Lung microvascular endothelial cell (primary cell): ENCODE measurements at regions not wholly inside any gene's neighbourhood (a gene's known extent, or its start where the extent isn't known, plus 50 kb on each side); places are given as distances from the start of the nearest gene placed in this dataset.

ENCODE experiments used
- DNase-seq, 2 donors: peaks; one replicate each; pipeline versions ENCODE4 v3.0.0 to v3.0.0-alpha.2; 2010; ENCODE audit warnings: low read depth in 2 of 2

GRCh38 chr5:139733698-139734538 lies 61.7 kb upstream of the PSD2 start:
- DNase-seq, result no peak

GRCh38 chr5:139734539-139734916 lies 61.1 kb upstream of the PSD2 start:
- no peak for DNase-seq

DNA sequence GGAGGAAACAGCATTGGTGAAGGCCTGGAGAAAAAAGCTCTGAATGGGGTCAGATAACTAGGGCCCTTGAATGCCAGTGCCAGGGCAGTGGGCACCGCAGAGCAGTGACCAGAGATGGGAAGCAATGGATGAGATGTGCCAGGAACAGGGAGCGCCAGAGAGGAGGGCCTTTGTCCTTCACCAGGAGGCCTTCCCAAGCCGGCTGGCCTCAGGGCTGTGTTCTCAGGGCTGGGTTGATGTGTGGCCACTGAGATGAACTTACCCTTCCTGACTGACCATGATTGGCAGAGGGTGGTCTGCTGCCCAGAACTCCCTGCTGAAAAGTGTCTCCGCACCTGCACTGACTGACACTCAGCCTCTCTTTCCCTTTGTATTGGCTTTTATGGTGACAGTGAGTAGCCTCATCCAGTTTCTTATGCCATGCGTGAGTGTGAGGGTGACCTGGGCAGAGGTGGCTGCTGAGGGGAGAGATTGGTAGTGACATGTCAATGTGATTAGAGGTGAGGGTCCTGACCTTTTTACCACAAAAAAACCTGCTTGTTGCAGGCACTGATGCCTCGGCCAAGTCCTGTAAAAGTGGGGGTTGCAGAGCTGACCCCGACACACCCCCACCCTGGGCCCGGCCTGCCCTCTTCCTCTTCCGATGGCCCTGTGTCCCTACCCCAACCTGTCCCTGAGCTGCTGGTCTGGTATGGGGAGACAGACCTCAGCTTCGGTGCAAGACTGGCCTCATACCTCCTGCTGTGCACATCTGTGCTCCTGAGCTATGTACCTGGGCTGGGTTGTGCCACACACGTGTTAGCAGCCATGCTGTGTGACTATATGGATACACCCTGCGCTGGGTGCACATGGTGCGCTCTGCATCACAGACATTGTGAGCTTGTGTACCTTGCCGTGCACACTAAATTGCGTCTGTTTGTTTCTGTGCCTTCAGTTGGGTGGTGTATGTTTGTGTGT lies 57.1 kb upstream of the PSD2 start:
- no peak for DNase-seq

DNA sequence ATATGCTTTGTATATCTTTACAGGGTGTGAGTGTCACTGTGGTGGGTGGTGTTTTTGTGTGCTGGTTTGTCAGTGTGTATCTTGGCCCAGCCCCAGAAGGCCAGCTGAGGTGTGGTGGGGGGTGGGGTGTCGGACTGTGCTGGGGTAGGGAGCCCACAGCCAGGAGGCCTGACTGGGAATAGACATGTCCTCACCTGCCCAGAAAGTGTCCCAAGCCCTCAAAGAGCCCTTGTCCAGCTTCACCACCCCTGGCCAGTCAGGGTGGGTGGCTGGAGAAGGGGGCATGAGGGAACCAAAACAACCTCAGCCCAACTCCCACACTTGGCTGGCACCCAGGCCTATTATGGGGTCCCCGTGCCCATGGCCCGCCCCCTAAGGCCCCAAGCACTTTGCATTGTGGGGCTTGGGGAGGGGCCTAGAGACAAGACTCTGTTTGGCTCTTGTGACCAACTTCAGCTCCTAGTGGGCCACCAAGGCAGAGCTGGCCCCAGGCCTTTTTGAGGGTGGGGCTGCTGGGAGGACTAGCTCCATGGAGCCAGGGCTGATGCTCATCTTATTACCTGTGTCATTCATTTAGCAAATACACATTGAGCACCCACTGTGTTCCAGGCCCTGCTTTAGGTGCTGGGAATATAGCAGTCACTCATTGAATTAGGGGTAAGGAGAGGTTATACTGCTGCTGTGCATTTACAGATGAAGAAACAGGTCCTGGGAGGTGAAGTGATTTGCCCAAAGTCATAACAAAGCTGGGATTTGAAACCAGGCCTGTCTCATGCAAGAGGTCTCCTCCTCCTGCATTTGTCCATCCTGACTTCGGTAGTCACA lies 56.2 kb upstream of the PSD2 start:
- no peak for DNase-seq

DNA sequence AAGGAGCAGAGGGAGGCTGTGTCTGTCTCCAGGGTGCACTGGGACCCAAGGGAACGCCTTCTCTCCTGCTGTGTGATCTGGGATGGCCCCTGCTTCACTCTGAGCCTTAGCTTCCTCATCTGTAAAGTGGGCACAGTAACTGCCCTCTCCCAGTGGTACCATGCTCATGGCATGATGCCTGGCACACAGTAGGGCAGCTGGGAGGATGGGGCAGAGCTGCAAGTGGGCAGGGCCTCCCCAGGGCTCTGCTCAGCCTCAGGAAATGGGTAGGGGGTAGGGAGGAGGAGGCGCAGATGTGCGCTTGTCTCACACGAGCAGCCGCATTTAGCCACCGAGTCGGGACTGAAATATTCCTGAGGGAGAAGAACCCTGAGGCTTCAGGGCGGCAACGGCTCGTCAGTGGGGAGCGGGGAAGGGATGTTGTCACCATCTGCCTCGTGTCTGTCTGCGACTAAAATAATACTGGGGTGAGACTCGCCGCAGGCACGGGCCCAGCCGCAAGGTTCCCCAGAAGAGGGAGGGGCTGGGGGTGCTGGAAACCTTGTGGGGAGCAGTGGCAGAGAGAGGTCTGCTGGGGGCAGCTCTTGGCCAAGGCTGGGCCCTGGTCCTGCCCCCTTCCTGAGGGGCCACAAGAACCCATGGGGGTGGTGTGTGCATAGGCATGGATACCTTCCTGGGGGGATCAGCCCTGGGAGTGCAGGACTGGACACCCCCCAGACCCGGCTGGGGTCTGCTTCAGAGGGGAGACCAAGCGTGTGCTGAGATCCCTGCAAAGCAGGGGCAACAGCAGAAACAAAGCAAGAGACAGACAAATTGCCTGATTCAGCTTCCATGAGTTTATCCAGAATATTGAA lies 55.2 kb upstream of the PSD2 start:
- DNase-seq, result no peak

DNA sequence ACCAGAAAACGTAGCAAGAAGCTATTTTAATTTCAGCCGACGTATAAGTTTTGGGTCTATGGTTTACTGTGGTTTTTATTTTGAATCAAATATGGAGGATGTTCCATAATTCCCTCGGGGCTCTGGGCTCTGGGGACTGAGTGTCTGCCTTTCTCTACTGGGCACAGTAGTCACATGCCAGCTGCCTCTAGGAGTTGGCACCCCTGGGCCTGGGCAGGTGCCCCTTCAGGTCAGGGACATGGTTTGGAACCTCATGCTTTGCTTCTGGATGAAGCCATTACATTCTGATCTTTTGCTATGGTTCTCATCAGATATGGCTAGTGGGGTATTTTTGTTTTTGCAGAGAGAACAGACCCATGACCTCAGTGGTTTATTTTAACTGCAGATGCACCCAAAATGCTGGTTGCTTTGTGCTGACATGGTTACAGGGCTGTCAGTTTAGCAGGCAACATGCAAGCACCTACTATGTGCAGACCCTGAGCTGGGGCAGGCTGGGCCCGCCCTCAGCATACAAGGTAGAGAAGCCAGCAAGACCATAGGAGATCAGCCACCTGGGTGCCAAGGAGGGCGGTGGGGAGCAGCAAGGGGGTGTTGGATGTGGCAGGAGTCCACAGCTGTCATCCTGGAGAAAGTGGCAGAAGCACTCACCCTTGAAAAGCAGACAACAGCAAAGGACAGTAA lies 54.5 kb upstream of the PSD2 start:
- no peak for DNase-seq

DNA sequence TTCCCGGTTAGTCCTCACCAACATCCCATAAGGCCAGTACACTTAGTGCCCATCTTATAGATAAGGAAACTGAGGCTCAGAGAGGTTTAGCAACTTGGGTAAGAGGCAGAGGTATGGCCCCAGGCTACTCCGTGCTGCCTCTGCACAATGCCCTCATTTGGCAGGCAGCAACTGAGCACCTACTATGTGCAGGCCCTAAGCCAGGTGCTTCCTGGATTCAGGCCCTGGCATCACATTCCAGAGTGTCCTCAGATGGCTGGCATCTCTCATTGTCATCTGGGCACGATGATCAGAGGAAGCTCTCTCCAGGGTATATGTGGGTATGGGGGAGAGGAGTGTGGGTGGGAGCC lies 53.8 kb upstream of the PSD2 start:
- DNase-seq, result no peak

DNA sequence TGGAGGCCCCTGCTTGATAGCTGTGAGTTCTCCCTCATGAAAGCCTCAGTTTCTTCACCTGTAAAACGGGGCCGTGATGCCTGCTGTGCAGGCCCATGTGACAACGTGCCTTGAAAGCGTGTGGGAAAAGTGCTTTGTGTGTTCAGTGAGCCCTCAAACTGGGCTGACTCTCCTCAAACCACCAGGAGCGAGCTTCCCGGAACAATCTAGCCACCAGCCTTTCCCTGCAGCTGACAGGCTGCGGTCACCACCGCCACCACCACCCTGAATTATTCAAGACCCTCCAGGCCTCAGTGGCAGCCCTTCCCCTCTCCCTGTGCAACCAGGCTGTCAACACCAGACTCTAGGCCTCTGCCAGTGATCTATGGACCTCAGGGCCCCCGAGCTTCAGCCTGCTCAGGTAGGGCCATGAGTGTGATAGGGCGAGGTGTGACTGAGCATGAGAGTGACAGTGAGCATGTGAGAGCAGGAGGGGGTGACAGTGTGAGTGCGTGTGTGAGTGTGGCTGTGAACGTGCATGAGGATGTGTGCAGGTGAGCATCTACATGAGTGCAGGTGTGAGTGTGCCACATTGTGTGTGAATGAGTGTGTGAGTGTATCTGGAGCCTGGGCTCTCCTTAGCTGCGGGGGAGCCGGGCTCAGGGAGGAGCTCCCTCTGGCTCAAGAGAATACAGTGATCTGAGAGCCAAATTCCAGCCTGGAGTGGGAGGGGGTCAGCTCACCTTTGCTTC lies 53.3 kb upstream of the PSD2 start:
- no peak for DNase-seq

- no peak for DNase-seq
Observed at GRCh38 chr5:139743001-139743771, 52.4 kb upstream of the PSD2 start.

GRCh38 chr5:139743804-139744203 lies 51.8 kb upstream of the PSD2 start:
- no peak for DNase-seq

DNA sequence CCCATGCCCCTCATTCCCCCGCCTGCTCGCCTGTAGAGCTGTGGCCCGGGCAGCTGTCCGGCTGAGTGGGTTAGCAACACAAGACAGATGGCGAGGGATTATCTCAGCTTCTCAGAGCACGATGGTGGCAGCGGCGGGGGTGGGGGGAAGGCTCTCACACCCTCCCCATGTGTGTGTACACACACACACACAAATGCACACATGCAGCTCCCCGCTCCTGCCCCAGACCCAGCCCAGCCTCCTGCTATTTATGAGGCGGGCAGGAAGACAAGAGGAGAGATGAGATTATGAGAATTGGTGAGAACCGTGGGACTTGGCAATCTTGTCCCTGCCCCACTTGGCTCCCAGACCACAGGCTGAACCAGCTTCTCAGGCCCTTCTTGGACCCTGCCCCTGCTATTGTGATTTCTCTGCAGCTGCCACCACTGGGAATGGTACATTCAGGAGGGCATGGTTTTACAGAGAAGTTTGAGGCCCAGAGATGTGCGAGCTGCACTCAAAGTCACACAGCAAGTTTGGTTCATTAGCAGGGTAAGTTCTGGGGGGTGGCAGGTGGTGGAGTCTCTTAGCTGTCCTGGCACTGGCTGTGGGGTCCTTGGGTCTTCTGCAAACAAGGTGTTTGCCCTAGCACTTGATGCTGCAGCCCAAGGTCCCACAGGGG lies 51.0 kb upstream of the PSD2 start:
- no peak for DNase-seq

GRCh38 chr5:139745132-139745799 lies 50.3 kb upstream of the PSD2 start:
- DNase-seq, result no peak

- peak; percentile 66 to 70 for DNase-seq
Observed at GRCh38 chr5:139745800-139746690, 49.6 kb upstream of the PSD2 start.
